ENCODE measurements at regions not wholly inside any gene's neighbourhood (a gene's known extent, or its start where the extent isn't known, plus 50 kb on each side); places are given as distances from the start of the nearest gene placed in this dataset.
"Not testable (repeated sequence)": the region's sequence is repeated elsewhere in the genome, so short reads cannot be mapped to it uniquely, and the experiment has no call there.

- DNase-seq = peak; percentile 52
Observed at GRCh38 chr16:7938175-7938574, 605.5 kb downstream of the RBFOX1 start.

- DNase-seq = no peak
Observed at GRCh38 chr16:7921345-7921744, 588.7 kb downstream of the RBFOX1 start.

GRCh38 chr16:7919782-7920181, 587.1 kb downstream of the RBFOX1 start:
- DNase-seq = no peak

GRCh38 chr16:7914748-7915147, 582.1 kb downstream of the RBFOX1 start:
- no peak for DNase-seq

- DNase-seq = no peak
Observed at GRCh38 chr16:7912132-7912531, 579.5 kb downstream of the RBFOX1 start.

- no peak for DNase-seq
Observed at GRCh38 chr16:7910116-7910515, 577.5 kb downstream of the RBFOX1 start.

GRCh38 chr16:7888411-7888810, 555.8 kb downstream of the RBFOX1 start:
- DNase-seq = peak; percentile 40

GRCh38 chr16:7887316-7887715, 554.7 kb downstream of the RBFOX1 start:
- no peak for DNase-seq

- no peak for DNase-seq
Observed at GRCh38 chr16:7871979-7872378, 539.3 kb downstream of the RBFOX1 start.

- no peak for DNase-seq
Observed at GRCh38 chr16:7871371-7871770, 538.7 kb downstream of the RBFOX1 start.

GRCh38 chr16:7867831-7868230, 535.2 kb downstream of the RBFOX1 start:
- DNase-seq = no peak

GRCh38 chr16:7866144-7866543, 533.5 kb downstream of the RBFOX1 start:
- DNase-seq = no peak

GRCh38 chr16:7865393-7865792, 532.7 kb downstream of the RBFOX1 start:
- not testable (repeated sequence) for DNase-seq

GRCh38 chr16:7861891-7862582, 529.4 kb downstream of the RBFOX1 start:
- DNase-seq = no peak

- DNase-seq = no peak
Observed at GRCh38 chr16:7853197-7853596, 520.6 kb downstream of the RBFOX1 start.

GRCh38 chr16:7849841-7850240, 517.2 kb downstream of the RBFOX1 start:
- no peak for DNase-seq

GRCh38 chr16:7843261-7843660, 510.6 kb downstream of the RBFOX1 start:
- no peak for DNase-seq

- no peak for DNase-seq
Observed at GRCh38 chr16:7839568-7839967, 506.9 kb downstream of the RBFOX1 start.

GRCh38 chr16:7834771-7835431, 502.3 kb downstream of the RBFOX1 start:
- DNase-seq = no peak

GRCh38 chr16:7820816-7821215, 488.2 kb downstream of the RBFOX1 start:
- no peak for DNase-seq

GRCh38 chr16:7805686-7806396, 473.2 kb downstream of the RBFOX1 start:
- DNase-seq = no peak

- DNase-seq = no peak
Observed at GRCh38 chr16:7804635-7805195, 472.1 kb downstream of the RBFOX1 start.

- DNase-seq = no peak
Observed at GRCh38 chr16:7792346-7792745, 459.7 kb downstream of the RBFOX1 start.
